NCI-H345 treated with DMSO at 0.1 percent for 48 hours (cell line): ENCODE measurements at regions not wholly inside any gene's neighbourhood (a gene's known extent, or its start where the extent isn't known, plus 50 kb on each side); places are given as distances from the start of the nearest gene placed in this dataset.
"Not testable (repeated sequence)": the region's sequence is repeated elsewhere in the genome, so short reads cannot be mapped to it uniquely, and the experiment has no call there.

Experiments
- DNase-seq: peaks from one replicate; lab custom pipeline; 2025; ENCODE audit not compliant: unreplicated experiment; lab: John Stamatoyannopoulos, UW

DNA sequence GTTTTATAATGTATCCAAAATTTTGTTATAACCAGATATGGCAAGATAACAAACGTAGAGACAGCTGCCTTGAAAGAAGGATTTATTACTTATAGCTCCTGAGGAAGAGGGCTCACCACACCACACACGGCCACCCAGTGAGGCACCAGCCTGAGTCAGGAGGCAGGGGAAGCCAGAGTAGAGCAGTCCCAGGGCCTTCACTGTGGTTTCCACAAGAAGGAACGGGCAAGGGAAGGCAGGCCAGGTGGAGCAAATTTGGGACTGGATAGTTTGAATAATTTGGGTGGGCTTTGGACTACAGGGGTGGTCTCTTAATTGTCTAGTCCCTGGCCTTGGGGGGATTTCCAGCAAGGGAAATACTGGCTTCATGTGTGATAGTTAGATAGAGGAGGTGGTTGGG, 72.5 kb downstream of the RRAGC start:
- no peak for DNase-seq

DNA sequence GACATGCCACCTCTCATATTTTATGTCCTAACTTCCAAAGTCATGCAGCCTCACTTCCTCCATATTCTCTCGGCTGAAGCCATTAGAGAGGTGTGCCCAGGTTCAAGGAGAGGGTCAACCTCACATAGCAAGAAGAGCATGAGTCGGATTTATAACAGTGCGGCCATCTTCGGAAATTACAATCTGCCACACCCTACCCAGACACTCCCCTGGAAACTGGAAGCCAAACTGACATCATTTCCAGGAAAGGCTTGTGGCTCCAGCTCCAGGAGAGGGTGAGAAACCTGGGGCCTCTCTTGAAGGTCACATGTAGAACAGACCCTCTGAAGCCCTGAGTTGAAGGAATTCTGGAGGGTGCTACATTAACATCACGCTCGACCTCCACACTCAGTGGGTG, 73.5 kb downstream of the RRAGC start:
- no peak for DNase-seq

DNA sequence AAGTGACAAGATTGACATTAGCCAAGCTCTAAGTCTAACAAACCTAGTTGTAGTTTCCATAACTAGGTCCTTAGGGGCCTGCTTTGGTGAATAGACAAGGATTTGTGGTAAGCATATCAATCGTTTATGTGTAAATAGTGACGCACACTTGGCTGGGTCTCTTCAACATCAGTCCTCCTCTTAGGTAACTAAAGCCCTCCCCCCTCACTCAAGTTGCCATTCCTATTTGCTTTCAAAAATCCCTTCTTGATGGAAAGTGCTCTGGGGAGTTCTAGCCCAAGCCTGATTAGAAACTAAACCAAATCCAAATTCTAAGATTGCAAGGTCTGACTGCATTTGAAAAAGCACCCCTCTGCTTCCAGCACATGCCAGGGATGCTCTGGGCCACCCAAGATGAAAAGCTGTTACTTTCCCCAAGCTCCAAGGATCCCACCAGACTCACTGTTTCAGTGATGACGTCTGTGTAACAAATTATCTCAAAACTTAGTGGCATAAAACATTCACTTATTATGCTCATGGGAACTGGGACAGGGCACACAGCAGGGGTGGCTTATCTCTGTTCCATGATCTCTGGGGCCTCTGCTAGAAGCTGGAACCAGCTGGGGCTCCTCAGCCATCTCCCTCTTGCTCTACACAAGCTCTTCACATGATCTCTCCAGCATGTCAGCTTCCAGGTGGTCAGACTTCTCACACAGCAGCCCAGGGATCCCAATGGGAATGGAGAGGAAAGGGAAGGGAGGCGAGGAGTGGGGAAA, 74.1 kb downstream of the RRAGC start:
- DNase-seq = no peak

DNA sequence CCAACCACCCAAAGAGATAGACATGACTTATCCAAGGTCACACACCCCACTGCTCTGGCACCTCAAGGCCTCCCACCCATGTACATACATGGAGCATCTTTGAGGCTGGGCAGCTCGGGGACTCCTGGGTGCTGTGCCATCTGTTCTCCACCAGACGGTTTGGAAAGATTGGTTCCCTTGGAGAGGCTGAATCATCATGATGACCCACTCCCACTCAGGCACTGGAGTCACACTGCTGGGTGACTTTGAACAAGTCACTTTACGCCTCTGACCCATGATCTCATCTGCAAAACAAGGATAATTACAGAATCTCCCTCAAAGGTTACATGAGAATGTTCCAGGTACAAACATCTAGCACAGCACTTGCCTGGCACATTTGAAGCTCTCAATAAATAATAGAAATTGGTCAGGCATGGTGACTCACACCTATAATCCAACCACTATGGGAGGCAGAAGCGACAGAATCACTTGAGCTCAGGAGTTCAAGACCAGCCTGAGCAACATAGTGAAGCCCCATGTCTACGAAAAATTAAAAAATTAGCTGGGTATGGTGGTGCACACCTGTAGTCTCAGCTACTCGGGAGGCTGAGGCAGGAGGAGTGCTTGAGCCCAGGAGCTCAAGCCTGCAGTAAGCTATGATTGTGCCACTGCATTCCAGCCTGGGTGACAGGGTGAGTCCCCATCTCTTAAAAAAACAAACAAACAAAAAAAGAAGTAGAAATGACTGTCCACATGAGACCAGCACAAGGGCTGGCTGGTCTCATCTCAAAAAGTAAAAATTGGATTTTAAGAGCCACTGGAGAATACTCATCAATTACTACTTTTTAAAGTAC, 74.9 kb downstream of the RRAGC start:
- DNase-seq = no peak

DNA sequence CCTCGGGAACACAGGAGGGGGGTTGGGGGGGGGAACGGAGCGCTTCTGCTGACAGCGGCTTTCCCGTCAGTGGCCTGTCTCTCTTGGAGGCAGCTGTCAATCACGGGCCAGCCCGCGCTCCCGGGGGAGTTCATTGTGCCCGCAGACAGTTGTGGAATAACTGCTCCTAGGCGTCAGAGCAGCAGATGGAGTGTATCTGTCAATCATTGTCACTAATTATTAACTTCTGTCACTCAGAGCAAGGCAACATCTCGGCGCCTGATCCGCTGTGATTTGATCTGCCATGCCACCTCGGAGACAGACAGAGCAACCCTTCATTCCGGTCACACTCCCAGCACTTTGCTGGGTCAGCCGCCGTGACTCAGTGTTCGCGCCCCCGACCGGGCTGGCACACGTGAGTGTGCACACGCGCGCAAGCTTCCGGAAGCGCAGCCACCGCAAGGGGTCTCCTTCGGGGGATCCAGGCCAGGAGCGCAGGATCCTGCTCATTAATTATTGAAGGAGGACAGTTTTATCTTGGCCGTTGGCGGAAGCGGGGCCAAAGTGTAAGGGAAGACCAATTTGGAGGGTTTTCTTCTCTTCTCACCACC, 75.8 kb downstream of the RRAGC start:
- no peak for DNase-seq

DNA sequence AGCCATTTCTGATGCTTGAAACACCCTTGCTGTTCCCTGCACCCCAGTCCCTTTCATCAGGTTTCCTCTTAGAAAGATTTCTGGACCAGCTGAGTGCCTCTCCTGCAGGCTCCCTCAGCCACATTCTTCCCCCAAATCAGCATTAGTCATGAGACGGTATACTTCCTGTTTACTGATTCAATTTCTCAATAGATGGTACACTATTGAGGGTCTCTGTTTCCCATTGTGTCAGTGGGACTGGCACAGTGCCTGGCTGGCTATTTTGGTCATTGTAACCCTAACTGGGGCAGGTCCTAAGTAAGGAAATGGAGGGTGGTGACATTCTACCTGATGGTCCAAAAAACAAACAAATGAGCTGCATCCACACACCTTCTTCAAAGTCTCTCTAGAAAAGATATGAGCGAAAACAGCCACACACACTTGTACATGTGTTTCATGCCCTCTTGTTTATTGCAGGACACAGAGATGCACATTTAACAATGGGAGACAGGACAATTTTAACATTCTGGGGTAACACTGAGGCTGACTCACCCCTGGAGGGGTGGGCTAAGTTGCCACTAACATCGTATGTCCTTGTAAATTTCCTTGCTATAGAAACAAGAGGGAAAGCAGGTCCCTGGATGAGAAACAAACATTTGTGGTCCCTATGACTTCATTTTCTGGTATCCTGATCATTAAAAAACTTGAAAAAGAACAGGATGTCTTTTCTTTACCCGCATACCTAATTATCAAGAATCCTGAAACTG, 77.5 kb downstream of the RRAGC start:
- DNase-seq = no peak

DNA sequence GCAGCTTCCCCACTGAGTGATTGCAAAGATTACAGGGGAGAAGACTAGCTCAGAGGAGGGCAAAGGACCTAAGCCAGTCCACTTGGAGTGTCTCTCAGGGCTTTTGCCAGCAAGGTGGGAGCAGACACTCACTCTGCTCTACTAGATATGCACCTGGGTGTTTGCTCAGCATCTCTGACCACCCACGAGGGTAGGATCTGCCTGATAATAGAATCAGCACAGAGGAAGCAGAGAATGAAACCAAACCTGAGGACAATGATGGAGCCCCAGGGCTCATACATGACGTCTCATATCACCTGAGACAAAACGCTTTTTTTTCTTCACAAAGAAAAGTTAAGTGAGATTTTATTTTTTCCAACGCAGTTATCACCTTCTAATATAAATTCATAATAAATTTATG, 79.4 kb downstream of the RRAGC start:
- DNase-seq = no peak

DNA sequence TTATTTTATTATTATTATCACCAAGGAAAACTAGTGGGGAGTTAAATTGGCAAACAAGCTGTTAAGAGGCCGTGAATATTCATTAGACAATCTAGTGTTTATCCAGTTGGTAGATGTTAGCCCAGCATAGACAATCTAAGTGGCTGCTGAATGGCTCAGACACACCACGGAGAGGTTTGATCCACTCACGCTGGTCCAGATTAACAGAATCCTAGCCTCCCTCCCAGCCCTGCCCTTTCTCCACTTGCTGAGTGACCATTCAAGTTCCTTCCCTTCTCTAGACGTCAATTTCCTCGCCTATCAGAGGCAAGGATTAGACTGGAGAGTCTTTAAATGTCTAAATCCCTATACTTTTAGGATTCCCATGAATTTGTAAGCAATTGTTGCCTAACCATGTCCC, 80.1 kb downstream of the RRAGC start:
- DNase-seq = no peak

DNA sequence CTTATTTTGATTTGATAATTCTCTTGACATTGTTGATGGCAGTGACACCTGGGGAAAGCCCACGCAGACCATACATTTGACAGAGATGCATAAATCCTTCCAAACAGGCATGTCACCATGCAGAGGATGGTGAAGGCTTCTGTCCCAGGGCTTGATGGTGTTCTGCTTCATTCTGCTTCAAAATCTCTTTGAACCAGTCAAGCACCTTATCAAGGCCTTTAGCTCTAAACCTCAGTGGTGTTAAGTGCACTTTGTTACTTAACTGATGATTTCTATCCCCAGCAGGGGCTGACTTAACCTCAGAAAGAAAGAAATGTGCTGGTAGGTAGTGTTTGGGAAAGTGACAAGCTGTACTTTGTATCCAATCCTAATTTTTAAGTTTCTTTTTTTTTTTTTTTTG, 81.1 kb downstream of the RRAGC start:
- DNase-seq = no peak

DNA sequence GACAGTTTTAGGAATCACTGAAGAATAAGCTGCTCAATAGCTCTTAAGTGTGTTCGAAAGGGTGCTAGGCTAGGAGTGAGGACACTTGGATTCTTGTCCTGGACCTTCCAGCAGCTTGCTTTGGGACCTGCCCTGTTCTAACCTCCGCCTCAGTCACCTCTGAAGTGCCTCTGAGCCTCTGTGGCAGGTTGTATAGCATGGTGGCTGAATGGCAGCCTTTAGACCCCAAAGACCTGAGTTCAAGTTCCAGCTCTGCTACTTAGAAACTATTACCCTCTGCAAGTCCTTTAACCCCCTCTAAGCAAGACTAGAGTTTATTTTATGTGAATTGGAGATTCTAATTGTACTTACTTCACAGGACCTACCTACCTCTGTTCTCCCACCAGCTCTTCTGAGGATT, 81.5 kb downstream of the RRAGC start:
- DNase-seq = no peak

DNA sequence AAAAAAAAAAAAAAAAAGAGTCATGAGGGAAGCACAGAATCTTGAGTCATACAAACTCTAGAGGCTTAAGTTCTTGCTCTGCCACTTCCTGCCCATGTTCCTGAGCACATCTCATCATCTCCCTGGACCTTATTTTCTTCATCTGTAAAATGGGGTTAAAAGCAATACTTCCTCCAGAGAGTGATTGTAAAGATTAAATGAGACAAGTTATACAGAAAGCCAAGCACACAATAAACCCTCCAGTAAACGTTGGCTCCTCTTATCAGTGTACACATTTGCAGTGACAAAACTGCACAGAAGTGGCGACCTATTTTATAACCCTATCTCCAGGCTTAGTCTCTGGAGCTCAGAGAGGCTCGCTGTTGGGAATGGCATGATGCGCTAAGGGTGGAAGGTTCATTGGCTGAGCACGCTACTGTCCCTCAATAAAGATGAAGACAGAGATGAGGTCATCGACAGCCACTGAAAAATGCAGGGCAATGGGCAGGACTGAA, 82.1 kb downstream of the RRAGC start:
- DNase-seq = no peak

DNA sequence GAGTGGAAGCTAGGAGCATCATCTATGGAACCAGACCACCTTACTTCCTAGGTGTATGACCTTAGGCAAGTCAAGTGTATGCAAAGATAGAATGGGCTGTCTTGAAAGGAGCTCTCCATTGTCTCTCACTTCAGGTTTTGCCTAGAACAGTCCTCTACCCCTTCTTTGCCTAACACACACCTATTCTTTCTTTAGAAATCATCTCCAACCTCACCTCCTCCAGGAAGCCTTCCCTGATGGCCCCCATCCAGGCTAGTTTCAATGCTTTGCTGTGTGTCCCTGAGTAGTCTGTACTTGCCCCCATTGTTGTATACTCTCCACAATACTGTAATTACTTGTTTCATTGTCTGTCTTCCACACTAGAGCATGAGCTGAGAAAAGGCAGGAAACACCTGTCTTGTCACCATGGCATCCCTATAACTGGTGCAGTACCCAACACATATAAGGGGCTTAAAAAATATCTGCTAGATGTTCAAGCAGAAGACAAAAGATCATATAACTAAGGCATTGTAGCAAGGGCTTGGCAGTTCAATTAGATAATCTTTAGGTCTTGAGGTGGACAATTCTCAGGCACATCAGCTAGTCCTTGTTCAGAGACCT, 83.0 kb downstream of the RRAGC start:
- DNase-seq = peak; percentile 6

DNA sequence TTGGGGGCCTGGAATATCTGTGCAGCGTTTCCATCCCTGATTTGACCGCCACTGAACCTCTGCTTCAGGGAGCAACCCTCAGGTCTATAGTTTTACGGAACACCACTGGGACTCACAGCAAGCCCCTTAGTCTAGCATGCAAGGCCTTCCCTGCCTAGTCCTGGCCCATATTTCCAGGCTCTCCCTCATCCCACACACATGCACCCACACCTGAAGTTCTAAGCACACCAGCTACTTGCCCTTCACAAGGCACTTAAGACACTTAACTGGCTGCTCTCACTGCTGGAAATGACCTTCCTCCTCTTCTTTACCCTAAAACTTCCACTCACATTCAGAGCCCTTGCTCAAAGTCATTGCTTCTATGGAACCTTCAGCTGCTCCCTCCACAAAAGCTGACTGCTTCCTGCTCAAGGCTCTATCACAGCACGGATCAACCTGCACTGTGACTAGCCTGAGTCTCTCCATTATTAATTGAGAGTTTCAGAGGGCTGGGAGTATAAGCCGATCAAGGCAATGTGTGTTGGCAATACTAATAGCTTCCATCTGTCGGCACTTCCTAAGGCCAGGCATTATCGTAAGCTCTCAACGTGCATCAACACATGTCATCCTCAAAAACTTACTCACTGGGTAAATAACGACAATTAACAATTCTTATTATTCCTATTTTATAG, 84.3 kb downstream of the RRAGC start:
- DNase-seq = no peak

DNA sequence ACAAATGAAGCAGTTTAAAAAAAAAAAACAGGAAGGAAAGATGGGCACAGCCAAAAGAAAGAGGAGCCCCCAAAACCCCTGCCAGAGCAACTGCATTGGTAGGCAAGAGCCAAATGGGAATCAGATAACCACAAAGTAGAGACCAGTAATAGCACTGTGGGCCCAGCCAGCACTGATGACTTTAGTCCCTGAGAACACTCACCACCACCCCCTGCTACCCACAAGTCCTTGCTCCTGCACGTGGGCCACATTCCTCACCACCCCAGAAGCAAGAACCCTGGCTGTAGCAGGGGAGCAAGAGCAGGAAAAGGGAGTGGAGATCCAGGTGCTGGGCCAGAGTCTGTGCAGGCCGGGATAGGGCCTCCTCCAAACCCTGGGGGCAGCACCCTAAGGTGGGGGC, 86.1 kb downstream of the RRAGC start:
- no peak for DNase-seq

DNA sequence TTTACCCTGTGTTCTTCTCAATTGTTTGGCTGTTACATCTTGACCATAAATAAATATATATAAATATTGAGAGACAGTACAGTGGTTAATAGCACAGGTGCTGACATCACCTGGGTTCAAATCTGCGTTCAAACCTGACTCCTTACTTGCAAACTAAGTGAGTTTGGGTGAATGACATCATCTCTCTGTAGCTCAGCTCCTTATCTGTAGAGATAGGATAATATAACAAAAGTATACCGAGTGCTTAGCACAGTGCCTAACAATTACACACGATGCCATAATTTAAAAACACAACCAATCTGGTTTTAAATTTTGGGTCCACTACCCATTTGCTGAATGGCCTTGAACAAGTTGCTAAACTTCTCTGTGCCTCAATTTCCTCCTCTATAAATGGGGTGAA, 86.6 kb downstream of the RRAGC start:
- DNase-seq = no peak

DNA sequence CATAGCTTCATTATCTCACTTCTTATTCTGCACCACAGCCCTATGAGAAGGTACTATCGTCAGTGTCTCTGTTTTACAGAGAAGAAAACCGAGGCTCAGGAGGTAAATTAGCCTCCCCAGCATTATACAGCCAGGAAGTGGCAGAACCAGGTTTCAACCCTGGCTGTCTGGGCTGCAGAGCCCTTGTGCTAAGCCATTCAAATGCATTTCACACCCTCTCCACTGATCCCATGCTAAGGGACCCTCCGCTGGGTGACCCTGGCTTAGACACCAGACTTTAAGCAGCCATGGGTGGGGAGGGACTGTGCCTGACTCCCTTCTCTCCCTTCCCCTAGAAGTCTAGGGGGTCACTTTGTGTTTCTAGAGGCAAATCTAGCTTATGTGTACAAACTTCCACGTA, 87.5 kb downstream of the RRAGC start:
- no peak for DNase-seq

DNA sequence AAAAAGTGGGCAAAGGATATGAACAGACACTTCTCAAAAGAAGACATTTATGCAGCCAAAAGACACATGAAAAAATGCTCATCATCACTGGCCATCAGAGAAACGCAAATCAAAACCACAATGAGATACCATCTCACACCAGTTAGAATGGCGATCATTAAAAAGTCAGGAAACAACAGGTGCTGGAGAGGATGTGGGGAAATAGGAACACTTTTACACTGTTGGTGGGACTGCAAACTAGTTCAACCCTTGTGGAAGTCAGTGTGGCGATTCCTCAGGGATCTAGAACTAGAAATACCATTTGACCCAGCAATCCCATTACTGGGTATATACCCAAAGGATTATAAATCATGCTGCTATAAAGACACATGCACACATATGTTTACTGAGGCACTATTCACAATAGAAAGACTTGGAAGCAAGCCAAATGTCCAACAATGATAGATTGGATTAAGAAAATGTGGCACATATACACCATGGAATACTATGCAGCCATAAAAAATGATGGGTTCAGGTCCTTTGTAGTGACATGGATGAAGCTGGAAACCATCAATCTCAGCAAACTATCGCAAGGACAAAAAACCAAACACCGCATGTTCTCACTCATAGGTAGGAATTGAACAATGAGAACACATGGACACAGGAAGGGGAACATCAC, 88.9 kb downstream of the RRAGC start:
- DNase-seq = not testable (repeated sequence)

DNA sequence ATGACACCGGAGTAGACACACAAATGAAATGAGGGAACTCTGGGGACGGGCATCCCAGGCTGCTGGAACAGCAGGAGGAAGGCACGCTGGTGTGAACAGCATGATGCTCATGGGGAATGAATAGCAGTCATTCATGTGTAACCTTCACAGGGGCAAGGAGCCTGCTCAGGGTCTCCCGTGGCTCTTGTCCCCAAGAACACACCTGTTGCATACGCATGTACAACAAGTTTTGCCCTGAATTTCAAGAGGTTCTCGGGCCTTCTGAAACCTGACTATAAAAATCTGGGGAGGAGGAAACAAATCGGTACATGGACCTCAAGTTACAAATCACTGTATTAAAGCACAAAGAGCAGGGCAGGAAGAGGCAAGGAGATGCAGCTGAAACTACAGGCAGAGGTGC, 93.4 kb downstream of the RRAGC start:
- DNase-seq = no peak

DNA sequence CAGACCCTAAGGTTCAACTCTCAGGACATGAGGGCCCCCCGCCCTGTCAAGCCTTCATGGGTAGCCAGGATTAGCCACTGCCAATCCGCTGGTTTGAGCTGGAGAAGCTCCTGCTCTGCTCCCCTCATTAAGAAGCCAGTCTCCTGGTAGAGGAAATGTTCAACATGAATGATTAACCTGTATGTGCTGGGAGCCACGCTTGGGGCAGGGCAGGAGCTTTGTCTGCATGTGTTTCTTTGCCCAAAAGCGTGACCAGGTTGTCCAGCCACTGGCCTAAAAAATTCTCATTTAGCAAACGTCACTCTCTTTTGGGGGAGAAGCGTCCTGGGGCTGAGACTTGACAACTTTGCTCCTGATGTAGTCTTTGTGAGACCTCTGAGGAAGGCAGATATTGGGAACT, 96.5 kb downstream of the RRAGC start:
- DNase-seq = no peak

DNA sequence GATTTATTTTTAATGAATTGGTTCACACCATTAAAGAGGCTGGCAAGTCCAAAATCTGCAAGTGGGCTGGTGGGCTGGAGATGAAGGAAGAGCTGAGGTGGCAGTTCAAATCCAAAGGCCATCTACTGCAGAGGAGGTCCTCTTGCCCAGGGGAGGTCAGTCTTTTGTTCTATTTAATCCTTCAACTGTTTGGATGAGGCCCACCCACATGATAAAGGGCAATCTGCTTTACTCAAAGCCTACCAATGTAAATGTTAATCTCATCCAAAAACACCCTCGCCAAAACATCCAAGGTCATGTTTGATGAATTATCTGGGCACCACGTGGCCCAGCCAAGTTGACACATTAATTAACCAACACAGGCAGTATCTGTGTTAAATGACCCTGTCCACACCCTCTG, 99.0 kb downstream of the RRAGC start:
- no peak for DNase-seq
